ENCODE measurements at regions not wholly inside any gene's neighbourhood (a gene's known extent, or its start where the extent isn't known, plus 50 kb on each side); places are given as distances from the start of the nearest gene placed in this dataset.

GRCh38 chr7:13411151-13411550, 578.3 kb downstream of the ETV1 start:
- Histone ChIP-seq H3K36me3 (ENCODE audit: control insufficient read depth, insufficient read depth, low read length) (no peaks in the 10 kb centered on the region), H3K4me3 (ENCODE audit: low read depth, low read length) (no peak overlapping the region), H3K27me3 (ENCODE audit: control insufficient read depth, insufficient read depth, low read length) (no peaks in the 10 kb centered on the region)
- ChIA-PET POLR2A (no interaction called here), CTCF (no interaction called here)
- DNase-seq (ENCODE audit: low read depth), result no peak
- no peak for TF ChIP-seq CTCF (IDR thresholded peaks at IDR 0.05; ENCODE audit: insufficient read depth, low read depth, low read length)

- ChIA-PET POLR2A (no interaction called here), CTCF (no interaction called here)
- no peak for DNase-seq (ENCODE audit: low read depth)
- no peaks in the 10 kb centered on the region for H3K27me3 ChIP-seq (ENCODE audit: control insufficient read depth, insufficient read depth, low read length)
- no peak overlapping the region for H3K4me3 ChIP-seq (ENCODE audit: low read depth, low read length)
- no peak for TF ChIP-seq CTCF (IDR thresholded peaks at IDR 0.05; ENCODE audit: insufficient read depth, low read depth, low read length)
- no peaks in the 10 kb centered on the region for H3K36me3 ChIP-seq (ENCODE audit: control insufficient read depth, insufficient read depth, low read length)
Observed at GRCh38 chr7:13411636-13412035, 577.8 kb downstream of the ETV1 start.

- Histone ChIP-seq H3K27me3 (ENCODE audit: control insufficient read depth, insufficient read depth, low read length) (no peaks in the 10 kb centered on the region), H3K4me3 (ENCODE audit: low read depth, low read length) (no peak overlapping the region), H3K36me3 (ENCODE audit: control insufficient read depth, insufficient read depth, low read length) (no peaks in the 10 kb centered on the region)
- CTCF ChIA-PET, result no interaction called here
- POLR2A ChIA-PET, result no interaction called here
- no peak for TF ChIP-seq CTCF (IDR thresholded peaks at IDR 0.05; ENCODE audit: insufficient read depth, low read depth, low read length)
- DNase-seq (ENCODE audit: low read depth), result no peak
Observed at GRCh38 chr7:13414181-13414580, 575.3 kb downstream of the ETV1 start.

- Histone ChIP-seq H3K27me3 (ENCODE audit: control insufficient read depth, insufficient read depth, low read length) (no peaks in the 10 kb centered on the region), H3K4me3 (ENCODE audit: low read depth, low read length) (no peak overlapping the region), H3K36me3 (ENCODE audit: control insufficient read depth, insufficient read depth, low read length) (no peaks in the 10 kb centered on the region)
- TF ChIP-seq CTCF (IDR thresholded peaks at IDR 0.05; ENCODE audit: insufficient read depth, low read depth, low read length), result no peak
- ChIA-PET CTCF (no interaction called here), POLR2A (interaction anchor here (0.5 kb wide), 1 partner anchor 1217 kb away, joined by 3 read pairs; no protein-coding TSS in a partner anchor)
- no peak for DNase-seq (ENCODE audit: low read depth)
Observed at GRCh38 chr7:13414661-13415107, 574.8 kb downstream of the ETV1 start.

- no peak for DNase-seq (ENCODE audit: low read depth)
- ChIA-PET POLR2A (no interaction called here), CTCF (no interaction called here)
- no peaks in the 10 kb centered on the region for H3K27me3 ChIP-seq (ENCODE audit: control insufficient read depth, insufficient read depth, low read length)
- no peaks in the 10 kb centered on the region for H3K36me3 ChIP-seq (ENCODE audit: control insufficient read depth, insufficient read depth, low read length)
- TF ChIP-seq CTCF (IDR thresholded peaks at IDR 0.05; ENCODE audit: insufficient read depth, low read depth, low read length), result no peak
- H3K4me3 ChIP-seq (ENCODE audit: low read depth, low read length), result no peak overlapping the region
Observed at GRCh38 chr7:13416071-13416470, 573.4 kb downstream of the ETV1 start.

All from BJ (cell line).